HG02840 (cell line): ENCODE measurements at regions not wholly inside any gene's neighbourhood (a gene's known extent, or its start where the extent isn't known, plus 50 kb on each side); places are given as distances from the start of the nearest gene placed in this dataset.
"Not testable (repeated sequence)": the region's sequence is repeated elsewhere in the genome, so short reads cannot be mapped to it uniquely, and the experiment has no call there.

Experiments used
- ATAC-seq: cut with Tn5 transposase; IDR thresholded peaks from one replicate; pipeline ENCODE4 v1.9.1; 2021; ENCODE audit warnings: mild to moderate bottlenecking, moderate library complexity, moderate number of reproducible peaks; ENCODE audit not compliant: unreplicated experiment, low FRiP score

DNA sequence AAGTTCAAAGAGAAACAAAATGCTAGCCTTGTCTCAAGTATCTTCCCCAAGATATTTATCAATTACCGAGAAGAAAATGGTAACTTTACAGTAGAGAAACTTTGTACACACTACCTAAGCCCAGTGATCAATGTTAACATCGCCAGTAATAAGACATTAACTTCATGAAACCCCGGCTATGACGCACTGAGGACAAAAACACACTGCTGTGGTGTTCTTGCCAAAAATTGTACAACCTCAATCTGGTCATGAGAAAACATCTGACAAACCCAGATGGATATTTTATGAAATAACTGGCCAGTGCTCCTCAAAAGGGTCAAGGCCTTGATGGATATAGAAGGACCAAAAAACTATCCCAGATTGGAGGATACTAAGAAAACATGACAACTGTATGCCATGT lies 85.5 kb upstream of the DTNBP1 start:
- no peak for ATAC-seq

DNA sequence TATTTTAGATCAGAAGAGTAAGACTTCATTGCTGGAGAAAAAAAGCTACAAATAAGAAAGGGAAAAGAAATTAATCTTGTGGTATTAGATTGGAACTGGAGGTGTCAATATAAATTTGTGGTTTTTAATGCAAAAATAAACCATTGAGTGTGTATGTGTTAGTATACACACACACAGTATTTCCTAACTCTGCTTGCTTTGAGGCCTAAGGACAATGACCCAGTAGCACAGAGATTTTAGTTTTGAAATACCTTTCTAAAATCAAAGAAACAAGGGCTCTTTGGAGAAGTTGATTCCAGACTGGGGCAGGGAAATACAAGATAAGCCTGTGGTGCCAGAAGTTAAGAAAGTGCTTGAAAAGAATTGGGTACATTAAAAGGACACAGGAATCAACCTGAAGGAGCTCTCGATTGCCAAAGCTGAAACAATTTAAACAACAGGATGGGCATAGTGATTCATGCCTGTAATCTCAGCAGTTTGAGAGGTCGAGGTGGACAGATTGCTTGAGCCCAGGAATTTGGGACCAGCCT lies 84.6 kb upstream of the DTNBP1 start:
- no peak for ATAC-seq

DNA sequence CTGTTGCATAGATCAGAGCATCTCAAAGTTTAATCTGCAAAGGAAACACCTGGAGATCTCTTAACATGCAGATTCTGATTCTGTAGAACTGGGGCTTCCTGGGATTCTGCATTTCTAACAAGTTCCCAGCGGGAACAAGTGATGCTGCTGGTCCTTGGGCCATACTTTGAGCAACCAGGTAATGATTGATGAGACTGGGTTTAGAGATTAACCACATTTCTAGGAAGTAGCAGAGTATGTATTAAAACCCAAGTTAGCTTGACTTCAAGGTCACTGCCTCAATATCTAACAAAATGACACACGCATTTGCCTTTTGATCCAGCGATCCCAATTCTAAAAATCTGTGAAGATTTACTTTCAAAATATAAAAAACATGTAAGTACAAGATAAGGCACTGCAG lies 83.0 kb upstream of the DTNBP1 start:
- ATAC-seq: no peak

DNA sequence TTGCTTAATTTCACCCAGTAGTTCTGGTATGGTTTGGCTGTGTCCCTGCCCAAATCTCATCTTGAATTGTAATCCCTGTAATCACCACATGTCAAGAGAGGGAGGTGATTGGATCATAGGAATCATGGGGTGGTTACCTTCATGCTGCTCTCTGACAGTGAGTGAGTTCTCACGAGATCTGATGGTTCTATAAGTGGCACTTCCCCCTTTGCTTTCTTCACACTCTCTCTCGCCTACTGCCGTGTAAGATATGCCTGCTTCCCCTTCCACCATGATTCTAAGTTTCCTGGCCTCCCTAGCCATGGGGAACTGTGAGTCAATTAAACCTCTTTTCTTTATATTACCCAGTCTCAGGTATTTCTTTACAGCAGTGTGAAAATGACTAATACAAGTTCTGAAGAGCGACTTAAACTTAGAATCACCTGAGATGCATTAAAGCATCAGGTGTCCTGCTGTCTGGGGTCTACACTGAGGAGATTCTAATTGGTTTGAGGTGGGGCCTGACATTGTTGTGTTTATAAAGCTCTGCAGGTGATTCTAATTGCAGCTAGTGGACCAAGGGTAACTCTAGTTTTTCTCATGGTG lies 82.1 kb upstream of the DTNBP1 start:
- no peak for ATAC-seq

DNA sequence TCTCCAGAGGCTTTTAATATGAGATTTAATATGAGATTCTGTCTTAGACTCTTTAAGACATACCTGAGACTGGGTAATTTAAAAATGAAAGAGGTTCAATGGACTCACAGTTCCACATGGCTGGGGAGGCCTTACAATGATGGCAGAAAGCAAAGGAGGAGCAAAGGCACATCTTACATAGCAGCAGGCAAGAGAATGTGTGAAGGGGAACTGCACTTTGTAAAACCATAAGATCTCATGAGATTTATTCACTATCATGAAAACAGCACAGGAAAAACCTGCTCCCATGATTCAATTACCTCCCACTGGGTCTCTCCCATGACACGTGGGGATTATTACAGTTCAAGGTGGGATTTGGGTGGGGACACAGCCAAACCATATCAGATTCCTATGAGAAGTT lies 79.2 kb upstream of the DTNBP1 start:
- not testable (repeated sequence) for ATAC-seq

DNA sequence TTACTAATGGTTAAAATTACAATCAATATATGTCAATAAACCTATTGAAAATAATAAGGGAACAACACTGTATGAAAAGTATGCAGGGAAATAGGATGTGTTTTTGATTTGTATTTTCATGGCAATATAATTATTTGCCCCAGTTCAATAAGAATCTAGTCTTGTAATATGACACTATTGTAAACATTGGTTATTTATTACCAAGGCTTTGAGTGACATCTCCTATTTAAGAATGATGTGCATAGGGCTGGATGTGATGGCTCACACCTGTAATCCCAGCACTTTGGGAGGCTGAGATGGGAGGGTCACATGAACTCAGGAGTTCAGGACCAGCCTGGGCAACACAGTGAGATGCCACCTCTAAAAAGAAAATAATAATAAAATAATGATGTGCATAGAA lies 78.6 kb upstream of the DTNBP1 start:
- no peak for ATAC-seq

DNA sequence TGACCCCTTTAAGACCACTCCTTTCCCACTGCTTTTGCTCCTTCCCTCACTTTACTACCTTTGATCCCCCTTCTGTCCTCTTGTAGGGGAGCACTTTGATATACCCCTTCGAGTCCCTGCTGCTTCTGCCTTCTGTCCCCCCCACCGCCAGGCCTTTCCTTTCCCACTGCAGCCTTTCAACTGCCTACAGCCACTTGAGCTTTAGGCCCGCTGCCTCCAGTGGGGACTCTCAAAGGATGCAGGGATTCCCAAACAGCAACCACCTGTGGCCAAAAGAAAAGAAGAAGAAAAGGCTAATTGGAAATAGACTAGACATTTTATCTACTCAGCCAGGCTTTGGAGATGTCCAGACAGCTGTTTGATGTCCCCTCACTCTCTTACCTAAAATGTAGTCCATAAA lies 77.0 kb upstream of the DTNBP1 start:
- no peak for ATAC-seq

DNA sequence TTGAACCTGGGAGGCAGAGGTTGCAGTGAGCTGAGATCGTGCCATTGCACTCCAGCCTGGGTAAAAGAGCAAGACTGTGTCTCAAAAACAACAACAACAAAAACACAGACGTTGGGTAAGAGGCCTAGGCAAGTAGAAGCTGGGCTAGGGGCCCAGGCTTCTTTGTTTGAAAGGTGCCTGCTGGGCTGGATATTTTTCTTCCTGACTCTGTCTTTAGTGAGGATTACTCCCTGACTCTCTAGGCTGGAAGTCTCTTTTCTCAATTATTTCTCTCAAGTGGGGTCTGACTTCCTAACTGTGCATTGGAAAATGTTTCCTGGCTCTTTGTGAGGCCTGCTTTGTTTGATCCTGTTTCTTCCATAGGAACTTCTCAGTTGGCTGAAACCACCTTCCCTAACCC lies 76.5 kb upstream of the DTNBP1 start:
- no peak for ATAC-seq

DNA sequence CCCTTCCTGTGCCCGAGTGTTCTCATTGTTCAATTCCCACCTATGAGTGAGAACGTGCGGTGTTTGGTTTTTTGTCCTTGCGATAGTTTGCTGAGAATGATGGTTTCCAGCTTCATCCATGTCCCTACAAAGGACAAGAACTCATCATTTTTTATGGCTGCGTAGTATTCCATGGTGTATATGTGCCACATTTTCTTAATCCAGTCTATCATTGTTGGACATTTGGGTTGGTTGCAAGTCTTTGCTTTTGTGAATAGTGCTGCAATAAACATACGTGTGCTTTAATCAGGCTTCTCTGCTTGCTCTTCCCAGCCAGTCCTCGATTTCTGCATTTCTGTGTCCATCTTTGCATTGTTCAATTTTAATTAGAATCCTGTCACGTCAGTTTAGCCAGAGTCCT lies 75.4 kb upstream of the DTNBP1 start:
- ATAC-seq: not testable (repeated sequence)

DNA sequence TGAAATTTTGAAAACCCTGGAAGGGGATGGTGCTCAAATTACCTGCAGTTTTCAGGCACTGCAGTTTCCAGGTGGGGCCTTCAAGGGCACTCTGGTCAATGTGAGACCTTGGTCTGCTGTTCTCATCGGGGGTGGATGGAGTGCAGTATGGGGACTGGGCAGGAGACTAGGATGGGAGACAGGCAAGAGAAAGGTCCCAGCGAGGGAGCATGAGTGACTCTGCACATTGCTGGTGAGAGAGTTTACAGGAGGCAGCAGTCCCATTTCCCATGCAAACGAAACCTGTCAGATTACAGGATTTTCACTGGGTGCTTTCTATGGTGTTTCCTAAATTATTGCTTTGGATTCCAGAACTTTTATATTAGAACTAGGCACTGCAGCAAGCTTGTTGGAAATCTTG lies 73.5 kb upstream of the DTNBP1 start:
- ATAC-seq: no peak

DNA sequence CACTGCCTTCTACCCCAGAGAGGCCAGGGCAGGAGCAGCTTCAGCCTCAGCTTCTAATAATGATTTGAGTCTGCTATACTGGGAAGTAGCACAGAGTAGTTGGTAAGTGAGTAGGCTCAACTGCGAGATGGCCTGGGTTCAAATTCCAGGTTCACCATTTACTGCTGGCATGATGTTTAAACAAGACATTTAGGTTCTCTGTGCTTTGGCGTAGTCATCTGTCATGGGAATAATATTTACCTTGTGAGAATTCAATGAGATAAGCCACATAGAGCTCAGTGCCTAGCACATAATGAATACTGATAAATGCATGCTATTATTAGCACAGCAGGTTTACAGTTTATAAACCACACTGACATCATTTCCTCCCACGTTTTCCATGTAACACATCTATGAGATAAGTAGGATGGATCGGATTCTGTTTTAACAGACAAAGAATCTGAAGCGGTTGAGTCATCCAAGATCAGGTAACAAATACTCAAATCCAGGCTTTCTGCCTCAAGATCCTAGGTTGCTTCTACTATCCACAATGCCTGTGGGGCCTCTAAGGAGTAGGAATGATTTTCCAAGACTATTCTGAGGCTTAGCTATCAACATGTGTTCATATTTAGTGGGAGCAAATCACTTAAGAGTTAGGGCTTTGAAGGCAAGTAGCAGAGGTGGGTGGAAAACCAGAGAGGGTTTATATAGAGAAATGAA lies 72.9 kb upstream of the DTNBP1 start:
- ATAC-seq: no peak

DNA sequence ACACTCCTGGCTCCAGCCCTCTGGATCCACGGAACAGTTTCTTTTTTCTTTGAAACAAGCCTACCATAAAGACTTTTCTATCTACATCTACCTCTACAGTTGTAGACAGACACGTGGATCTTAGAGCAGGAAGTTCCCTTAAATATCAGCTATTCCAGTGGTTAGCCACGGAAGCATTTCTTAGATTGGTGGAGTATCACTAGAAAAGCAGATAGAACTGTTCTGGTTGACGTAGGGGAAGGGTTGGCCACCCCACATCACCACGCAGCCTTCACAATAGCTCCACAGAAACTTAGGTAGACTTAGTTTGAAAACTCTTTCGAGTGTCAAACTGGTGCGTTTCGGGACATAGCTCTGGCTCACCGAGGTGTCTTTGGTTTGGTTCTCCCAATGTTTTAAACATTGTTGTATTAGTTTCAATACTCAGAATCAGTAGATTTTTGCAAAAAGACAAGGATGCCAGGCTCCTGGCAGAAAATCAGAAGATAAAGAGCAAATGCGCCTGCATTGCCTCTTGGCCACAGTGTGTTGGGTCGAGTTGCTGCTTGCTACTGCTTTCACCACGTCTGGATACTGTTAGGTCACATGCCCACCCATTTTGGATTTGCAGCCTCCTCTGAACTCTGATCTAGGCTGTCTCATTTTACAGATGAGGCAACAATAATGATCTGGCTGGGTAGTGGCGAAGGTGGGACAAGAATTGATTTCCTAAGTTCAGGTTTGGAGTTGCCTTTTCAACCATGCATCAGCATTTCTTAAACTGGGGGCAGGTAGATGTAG lies 71.5 kb upstream of the DTNBP1 start:
- no peak for ATAC-seq

DNA sequence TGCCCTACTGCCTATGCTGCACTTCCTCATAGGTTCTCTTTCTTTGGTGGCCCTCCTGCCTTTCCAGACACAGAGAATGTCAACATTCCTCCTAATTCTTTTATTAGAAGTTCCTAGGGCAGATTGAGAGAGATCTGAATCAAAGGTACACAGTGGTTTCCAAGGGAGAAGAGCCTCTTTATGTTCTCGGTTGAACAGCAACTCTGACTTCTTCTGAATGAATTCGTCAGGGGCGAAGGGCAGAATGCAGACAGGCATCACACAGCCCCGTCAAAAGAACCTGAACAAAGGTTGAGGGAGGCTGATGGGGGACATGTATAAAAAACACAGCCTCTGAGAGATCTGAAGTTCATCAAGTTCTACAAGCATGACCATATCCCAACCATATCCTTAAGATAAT lies 68.1 kb upstream of the DTNBP1 start:
- no peak for ATAC-seq

DNA sequence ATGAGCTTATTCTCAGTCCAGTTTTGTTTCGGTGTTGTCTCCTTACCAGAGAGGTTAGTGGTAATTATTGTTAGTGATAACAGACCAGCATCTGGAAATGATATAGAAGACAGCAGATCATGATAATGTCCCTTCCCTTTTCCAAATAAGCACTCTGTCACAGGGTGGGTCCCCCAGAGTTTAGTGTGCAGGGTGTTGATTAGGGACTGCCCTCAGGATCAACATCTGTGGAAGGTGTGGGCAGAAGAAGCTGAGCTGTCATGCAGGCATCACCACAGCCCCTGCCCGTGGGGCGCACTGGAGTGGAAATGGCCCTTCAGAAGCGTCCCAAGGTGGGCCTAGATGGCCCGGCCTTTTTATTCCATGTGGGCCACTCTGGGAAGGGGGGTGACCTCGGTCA lies 67.6 kb upstream of the DTNBP1 start:
- no peak for ATAC-seq

DNA sequence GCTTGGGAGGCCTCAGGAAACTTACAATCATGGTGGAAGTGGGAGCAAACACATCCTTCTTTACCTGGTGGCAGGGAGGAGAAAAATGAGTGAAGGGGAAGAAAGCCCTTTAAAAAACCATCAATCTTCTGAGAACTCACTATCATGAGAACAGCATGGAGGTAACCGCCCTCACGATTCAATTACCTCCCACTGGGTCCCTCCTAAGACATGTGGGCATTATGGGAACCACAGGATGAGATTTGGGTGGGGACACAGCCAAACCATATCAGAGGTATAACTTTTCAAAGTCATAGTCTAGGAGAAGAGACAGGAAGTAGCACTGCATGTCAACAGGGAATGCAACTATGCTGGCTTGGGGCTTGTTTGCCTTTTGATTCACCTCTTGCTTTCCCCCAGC lies 59.9 kb upstream of the DTNBP1 start:
- no peak for ATAC-seq

DNA sequence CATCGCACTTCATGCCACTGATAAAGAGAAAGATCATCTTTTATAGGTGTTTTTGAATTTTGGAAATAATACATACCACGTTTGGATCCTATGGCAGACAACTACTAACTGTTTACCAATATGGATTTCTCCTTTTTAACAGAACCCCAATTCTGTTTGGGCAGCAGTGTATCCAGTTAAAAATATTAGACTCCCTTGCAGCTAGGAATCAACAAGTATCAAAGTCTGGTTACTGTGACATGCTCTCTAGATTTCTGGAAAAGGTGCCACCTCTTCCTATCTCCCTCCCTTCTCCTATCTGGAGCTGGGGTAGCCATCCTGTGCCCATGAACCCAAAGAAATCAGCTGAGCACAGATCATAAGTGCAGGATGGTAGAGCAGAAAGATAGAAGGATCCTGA lies 54.1 kb upstream of the DTNBP1 start:
- ATAC-seq: no peak

DNA sequence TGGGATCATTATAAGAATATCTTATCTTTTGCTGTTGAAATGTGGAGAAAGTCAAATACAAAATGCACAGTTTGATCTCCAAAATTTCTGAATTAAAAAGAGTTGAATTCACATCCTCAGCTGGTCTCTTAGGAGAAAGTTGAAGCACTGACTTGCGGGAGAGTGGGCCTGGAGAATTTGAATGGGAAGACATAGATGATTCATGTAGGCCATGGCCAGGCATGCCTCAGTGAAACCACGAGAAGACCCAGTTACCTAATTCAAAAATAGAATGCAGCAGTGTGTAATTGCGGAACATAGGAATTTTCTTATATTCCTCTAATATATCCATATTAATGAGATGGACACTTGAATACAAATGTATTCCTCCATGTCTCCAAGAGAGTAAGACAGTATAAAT lies 53.0 kb upstream of the DTNBP1 start:
- ATAC-seq: no peak

DNA sequence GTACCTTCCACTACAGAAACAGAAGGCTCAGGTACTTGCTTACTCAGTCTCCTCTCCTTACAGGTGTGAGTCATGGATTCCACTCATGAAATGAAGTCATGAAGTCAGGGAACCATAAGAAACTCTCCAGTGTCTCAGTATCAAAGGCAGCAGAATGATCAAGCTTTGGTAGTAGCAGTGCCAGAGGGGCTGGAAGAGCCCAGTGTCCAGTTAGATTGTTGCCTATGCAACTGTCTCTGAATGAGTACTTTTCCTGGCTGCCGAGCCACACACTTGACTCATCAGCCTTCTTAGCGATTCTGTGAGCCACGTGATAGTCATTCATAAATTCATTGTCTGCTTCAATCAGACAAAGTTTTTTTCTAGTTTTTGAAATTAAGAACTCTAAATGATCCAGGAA lies 52.2 kb upstream of the DTNBP1 start:
- ATAC-seq: no peak

DNA sequence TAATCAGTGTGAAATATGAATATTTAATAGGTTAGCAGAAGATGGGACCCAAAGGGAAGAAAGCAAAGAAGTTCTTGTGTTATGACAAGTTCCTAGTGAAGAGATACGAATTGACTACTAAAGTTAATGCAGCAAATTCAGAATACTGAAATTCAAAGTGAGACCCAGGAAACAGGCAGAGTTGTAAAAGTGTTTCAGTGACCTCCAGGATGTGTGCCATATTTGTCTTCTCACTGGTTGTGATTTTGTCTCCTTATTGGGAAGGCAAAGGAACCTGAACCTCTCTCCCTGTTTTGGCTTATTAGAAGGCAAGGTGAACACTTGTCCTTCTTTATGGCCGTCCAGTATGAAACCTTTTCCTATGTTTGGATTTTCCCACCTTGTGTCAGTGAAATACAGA lies 51.8 kb upstream of the DTNBP1 start:
- ATAC-seq: no peak

DNA sequence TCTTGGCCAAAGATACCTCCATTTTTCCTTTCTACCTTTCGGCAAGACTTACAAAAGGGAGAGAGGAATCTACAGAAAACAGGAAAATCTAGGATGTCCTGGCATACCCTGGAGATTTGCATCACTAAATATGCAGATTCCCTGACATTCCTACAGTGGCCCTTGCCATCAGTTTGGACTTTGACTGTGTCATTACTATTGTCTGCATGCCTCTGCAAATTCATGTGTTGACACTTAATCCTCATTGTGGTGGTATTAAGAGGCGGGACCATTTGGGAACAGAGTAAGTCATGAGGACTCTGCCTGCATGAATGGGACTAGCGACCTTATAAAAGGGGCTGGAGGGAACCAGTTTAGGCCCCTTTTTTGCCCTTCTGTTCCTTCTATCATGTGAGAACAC lies 50.5 kb upstream of the DTNBP1 start:
- ATAC-seq: no peak

DNA sequence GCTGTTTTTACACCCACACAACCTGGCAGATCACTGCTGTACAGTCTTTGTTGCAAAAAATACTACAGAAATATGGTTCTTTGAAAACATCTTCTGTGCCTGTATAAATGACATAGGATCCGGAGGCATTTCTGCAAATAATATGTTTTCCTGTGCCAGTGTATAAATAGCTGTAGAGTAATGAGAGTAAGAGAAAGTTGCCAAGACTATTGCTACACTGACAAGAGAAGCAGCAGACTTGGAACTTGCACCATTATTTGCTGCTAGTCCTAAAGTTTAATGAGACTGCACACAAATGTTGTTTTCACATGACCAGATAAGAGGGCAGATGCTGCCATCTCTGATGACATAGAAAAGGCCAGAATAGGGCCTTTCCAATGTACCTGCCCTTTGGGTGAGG lies 50.0 kb upstream of the DTNBP1 start:
- no peak for ATAC-seq
